Naive thymus-derived CD4-positive, alpha-beta T cell (primary cell): ENCODE measurements at regions not wholly inside any gene's neighbourhood (a gene's known extent, or its start where the extent isn't known, plus 50 kb on each side); places are given as distances from the start of the nearest gene placed in this dataset.

ENCODE experiments used
- ATAC-seq: fragments of 150-1000 bp; cut with Tn5 transposase; 2 replicates; pipeline ENCODE4 v1.10.0; 2021; ENCODE audit warnings: mild to moderate bottlenecking, moderate library complexity
- CTCF ChIA-PET: fragments of 350-600 bp; sonication (Branson Sonifier 250); formaldehyde crosslinking; loops from one replicate; lab custom pipeline; 2021; ENCODE audit warnings: antibody characterized with exemption; lab: Charles Lee
- POLR2A ChIA-PET: fragments of 350-600 bp; sonication (Branson Sonifier 250); formaldehyde crosslinking; loops from one replicate; lab custom pipeline; 2021; ENCODE audit warnings: antibody characterized with exemption, inconsistent platforms; lab: Charles Lee
- DNase-seq, 9 donors: peaks; one replicate each; pipeline versions ENCODE4 v3.0.0 to v3.0.0-alpha.2; 2020 to 2022; ENCODE audit warnings: mixed read lengths in 1 of 9
- H3K27ac ChIP-seq: one replicate; pipeline ENCODE4 v1.7.0; 2013; ENCODE audit warnings: mild to moderate bottlenecking, low read depth, low read length, moderate library complexity
- H3K27me3 ChIP-seq, 2 donors: one replicate each; pipeline ENCODE4 v1.7.0; 2013; ENCODE audit warnings: low read length in 2 of 2, mild to moderate bottlenecking in 2 of 2, moderate library complexity in 2 of 2; ENCODE audit not compliant: control insufficient read depth in 2 of 2, insufficient read depth in 2 of 2
- H3K36me3 ChIP-seq, 3 experiments: 1 replicate in 2 of 3; 2 replicates in 1 of 3; pipeline ENCODE4 v1.7.0; 2013; ENCODE audit warnings: low read length in 3 of 3, mild to moderate bottlenecking in 3 of 3, moderate library complexity in 1 of 3; ENCODE audit not compliant: insufficient read depth in 3 of 3, control insufficient read depth in 2 of 3
- H3K4me1 ChIP-seq, 2 donors: one replicate each; pipeline ENCODE4 v1.7.0; 2013; ENCODE audit warnings: low read length in 2 of 2, mild to moderate bottlenecking in 2 of 2, moderate library complexity in 1 of 2; ENCODE audit not compliant: control insufficient read depth in 2 of 2, insufficient read depth in 2 of 2
- H3K4me3 ChIP-seq: 2 replicates; pipeline ENCODE4 v1.7.0; 2013; ENCODE audit warnings: mild to moderate bottlenecking, low read length
- H3K9me3 ChIP-seq, 3 experiments: 1 replicate in 2 of 3; 2 replicates in 1 of 3; pipeline ENCODE4 v1.7.0; 2013; ENCODE audit warnings: low read length in 3 of 3; ENCODE audit not compliant: control insufficient read depth in 2 of 3
- H3K27ac Mint-ChIP-seq, 9 donors: one replicate each; pipeline ENCODE4 v1.8.0; 2020 to 2022; ENCODE audit warnings: mixed read lengths in 9 of 9, mild to moderate bottlenecking in 8 of 9, moderate library complexity in 5 of 9, inconsistent platforms in 2 of 9
- H3K27me3 Mint-ChIP-seq, 5 donors: one replicate each; pipeline ENCODE4 v1.8.0; 2021 to 2022; ENCODE audit warnings: mixed read lengths in 5 of 5, mild to moderate bottlenecking in 1 of 5
- H3K36me3 Mint-ChIP-seq, 5 donors: one replicate each; pipeline ENCODE4 v1.8.0; 2020 to 2022; ENCODE audit warnings: mixed read lengths in 5 of 5, mild to moderate bottlenecking in 3 of 5, inconsistent platforms in 1 of 5
- H3K4me1 Mint-ChIP-seq, 7 donors: one replicate each; pipeline ENCODE4 v1.8.0; 2020 to 2022; ENCODE audit warnings: mixed read lengths in 7 of 7, mild to moderate bottlenecking in 3 of 7, inconsistent platforms in 1 of 7
- H3K4me3 Mint-ChIP-seq, 10 donors: one replicate each; pipeline ENCODE4 v1.8.0; 2020 to 2022; ENCODE audit warnings: mild to moderate bottlenecking in 10 of 10, mixed read lengths in 10 of 10, moderate library complexity in 6 of 10, inconsistent platforms in 2 of 10
- H3K9me3 Mint-ChIP-seq, 11 donors: one replicate each; pipeline ENCODE4 v1.8.0; 2020 to 2022; ENCODE audit warnings: mixed read lengths in 11 of 11, mild to moderate bottlenecking in 4 of 11, inconsistent platforms in 1 of 11, moderate library complexity in 1 of 11
- intact Hi-C, 2 donors: fragments of 100-400 bp; cut with micrococcal nuclease; formaldehyde crosslinking; loops; one replicate each; pipeline ENCODE4 v1.15.1; 2023

DNA sequence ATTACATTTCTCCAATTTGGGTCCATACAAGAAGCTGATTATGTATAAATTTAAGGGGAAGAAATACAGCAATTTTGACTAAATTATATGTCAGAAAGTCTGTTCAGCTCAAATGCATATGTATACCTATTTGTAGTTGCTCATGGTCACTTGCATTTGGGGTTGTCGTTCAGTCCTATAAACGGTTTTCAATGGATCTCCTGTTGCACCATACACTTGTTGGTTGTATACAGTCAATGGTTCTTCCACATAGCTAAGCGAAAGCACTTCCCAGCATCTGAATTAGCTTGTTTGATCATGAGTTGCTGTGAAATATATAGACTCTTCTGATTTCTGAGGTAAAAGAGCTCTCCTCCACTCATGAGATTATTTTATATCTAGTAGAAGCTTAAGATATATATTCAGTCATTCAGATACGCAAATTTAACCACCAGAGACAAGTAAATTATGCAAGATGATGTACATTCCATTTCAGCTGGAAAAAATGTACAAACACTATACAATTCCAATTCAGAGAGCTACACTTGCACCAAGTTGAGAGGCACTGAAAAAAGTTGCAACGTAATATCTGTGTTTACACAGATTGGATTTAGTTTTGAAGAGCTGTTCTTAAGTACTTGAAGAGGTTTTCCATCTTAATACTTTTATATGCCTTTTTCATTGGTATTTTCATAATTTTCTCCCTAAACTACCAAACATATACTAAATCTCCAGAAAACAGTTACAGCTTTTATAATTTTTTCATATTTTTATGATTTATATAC is 64.4 kb upstream of the POU5F2 start:
- H3K27ac Mint-ChIP-seq, result no peak overlapping the region

DNA sequence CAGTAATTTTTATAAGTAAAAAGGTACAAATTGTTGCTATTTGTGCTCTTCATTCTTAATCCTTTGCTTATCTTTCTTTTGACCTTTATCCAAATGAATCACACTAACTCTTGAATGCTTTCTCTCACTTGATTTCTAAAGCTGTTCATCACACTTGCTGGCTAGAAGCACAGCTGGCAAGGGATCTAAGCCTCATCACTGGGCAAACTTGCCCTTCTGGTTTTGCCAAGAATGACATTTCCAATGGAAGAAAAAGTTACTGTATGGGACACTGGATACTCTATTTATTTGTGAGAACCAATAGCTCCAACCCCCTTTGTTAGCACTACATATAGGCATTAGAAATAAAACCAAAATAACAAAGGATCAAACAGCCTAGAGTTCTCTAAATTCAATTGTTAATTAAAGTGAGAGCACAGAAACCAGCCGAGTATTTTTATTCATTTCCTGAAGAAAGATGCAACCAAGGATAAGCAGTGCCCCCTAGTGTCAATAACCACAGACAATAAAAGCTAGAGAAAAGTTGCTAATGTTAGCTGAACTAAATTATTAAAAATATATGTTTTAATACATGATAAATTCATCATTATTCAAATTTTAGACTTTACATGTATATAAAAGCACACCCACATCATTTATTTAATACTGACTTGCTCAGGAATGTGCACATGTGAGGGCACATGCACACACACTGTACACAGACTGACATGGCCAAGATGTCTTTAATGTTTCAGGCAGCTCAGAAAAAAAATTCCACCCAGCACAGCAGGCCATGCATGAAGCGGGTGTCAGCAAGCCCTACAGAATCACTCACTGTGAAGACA is 59.8 kb upstream of the POU5F2 start:
- no peak overlapping the region for H3K27ac ChIP-seq
- peaks cover 0 to 18% (median 6%) of the 10 kb centered on the region in 5 donors for H3K36me3 Mint-ChIP-seq
- CTCF ChIA-PET, result interaction anchor here (0.7 to 1.2 kb wide), 5 partner anchors 9 to 224 kb away, joined by 3 to 6 read pairs (median 3); no protein-coding TSS in a partner anchor
- intact Hi-C loops, result loop anchor here (1.0 kb wide), 3 partner anchors 193 to 221 kb away; partner anchors contain the start of gene NR2F1-AS1 (in 1 of the 2)
- ATAC-seq (peak; percentile 50), DNase-seq (peak in 5 of 9 donors; percentile 16 to 38 (median 30))
- peaks cover 0 to 5% (median 0%) of the 10 kb centered on the region in 5 donors for H3K27me3 Mint-ChIP-seq
- no peak overlapping the region for H3K4me3 Mint-ChIP-seq
- no peak overlapping the region for H3K4me3 ChIP-seq
- H3K4me1 ChIP-seq, result no peaks in the 10 kb centered on the region
- H3K4me1 Mint-ChIP-seq, result peaks cover 0 to 4% (median 0%) of the 10 kb centered on the region in 7 donors
- H3K36me3 ChIP-seq, result peaks cover 0 to 4% (median 0%) of the 10 kb centered on the region in 3 experiments
- no peaks in the 10 kb centered on the region for H3K9me3 Mint-ChIP-seq
- POLR2A ChIA-PET, result no interaction called here
- peak overlapping the region in 2 of 9 donors; percentile 4 to 61 for H3K27ac Mint-ChIP-seq
- no peaks in the 10 kb centered on the region for H3K27me3 ChIP-seq
- H3K9me3 ChIP-seq, result no peaks in the 10 kb centered on the region

More for the DNA sequence above, 64.4 kb upstream of the POU5F2 start:
- no peaks in the 10 kb centered on the region for H3K9me3 Mint-ChIP-seq
- H3K27me3 ChIP-seq, result no peaks in the 10 kb centered on the region
- no peak overlapping the region for H3K27ac ChIP-seq
- POLR2A ChIA-PET, result interaction anchor here (0.5 kb wide), 1 partner anchor 986 kb away, joined by 6 read pairs; no protein-coding TSS in a partner anchor
- H3K27me3 Mint-ChIP-seq, result peaks cover 0 to 5% (median 0%) of the 10 kb centered on the region in 5 donors
- no peaks in the 10 kb centered on the region for H3K9me3 ChIP-seq
- no peaks in the 10 kb centered on the region for H3K36me3 ChIP-seq
- H3K4me3 ChIP-seq, result no peak overlapping the region
- no peaks in the 10 kb centered on the region for H3K36me3 Mint-ChIP-seq
- H3K4me1 ChIP-seq, result no peaks in the 10 kb centered on the region
- no peak for ATAC-seq
- no peak for DNase-seq
- no peak overlapping the region for H3K4me3 Mint-ChIP-seq
- CTCF ChIA-PET, result no interaction called here
- H3K4me1 Mint-ChIP-seq, result peaks cover 0 to 4% (median 0%) of the 10 kb centered on the region in 7 donors
- intact Hi-C loops, result no loop called here

DNA sequence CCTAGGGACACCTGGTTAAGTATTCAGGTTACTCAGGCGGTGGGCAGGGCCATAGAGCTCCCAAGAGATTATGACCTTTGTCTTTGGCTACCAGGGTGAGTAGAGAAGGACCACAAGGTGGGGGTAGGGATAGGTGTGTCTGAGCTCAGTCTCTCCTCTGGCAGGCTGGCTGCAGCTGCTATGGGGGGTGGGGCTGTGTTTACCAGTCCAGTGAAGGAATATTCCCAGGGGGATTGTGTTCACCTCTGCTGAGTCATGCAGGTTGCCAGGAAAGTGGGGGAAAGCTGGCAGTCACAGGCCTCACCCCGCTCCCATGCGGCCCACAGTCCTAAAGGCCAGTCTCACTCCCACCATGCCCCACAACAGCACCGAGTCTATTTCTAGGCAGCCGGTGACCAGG is 53.6 kb upstream of the POU5F2 start:
- intact Hi-C loops, result no loop called here
- ChIA-PET POLR2A (no interaction called here), CTCF (no interaction called here)
- peaks cover 3 to 47% (median 34%) of the 10 kb centered on the region in 5 donors for H3K36me3 Mint-ChIP-seq
- H3K4me3 Mint-ChIP-seq, result no peak overlapping the region
- Histone ChIP-seq H3K9me3 (no peaks in the 10 kb centered on the region), H3K27ac (no peak overlapping the region), H3K4me3 (no peak overlapping the region), H3K4me1 (no peaks in the 10 kb centered on the region), H3K36me3 (peaks cover 0 to 9% (median 4%) of the 10 kb centered on the region in 3 experiments), H3K27me3 (no peaks in the 10 kb centered on the region)
- ATAC-seq (no peak), DNase-seq (no peak)
- H3K9me3 Mint-ChIP-seq, result no peaks in the 10 kb centered on the region
- peaks cover 0 to 7% (median 5%) of the 10 kb centered on the region in 7 donors for H3K4me1 Mint-ChIP-seq
- H3K27me3 Mint-ChIP-seq, result no peaks in the 10 kb centered on the region
- no peak overlapping the region for H3K27ac Mint-ChIP-seq

DNA sequence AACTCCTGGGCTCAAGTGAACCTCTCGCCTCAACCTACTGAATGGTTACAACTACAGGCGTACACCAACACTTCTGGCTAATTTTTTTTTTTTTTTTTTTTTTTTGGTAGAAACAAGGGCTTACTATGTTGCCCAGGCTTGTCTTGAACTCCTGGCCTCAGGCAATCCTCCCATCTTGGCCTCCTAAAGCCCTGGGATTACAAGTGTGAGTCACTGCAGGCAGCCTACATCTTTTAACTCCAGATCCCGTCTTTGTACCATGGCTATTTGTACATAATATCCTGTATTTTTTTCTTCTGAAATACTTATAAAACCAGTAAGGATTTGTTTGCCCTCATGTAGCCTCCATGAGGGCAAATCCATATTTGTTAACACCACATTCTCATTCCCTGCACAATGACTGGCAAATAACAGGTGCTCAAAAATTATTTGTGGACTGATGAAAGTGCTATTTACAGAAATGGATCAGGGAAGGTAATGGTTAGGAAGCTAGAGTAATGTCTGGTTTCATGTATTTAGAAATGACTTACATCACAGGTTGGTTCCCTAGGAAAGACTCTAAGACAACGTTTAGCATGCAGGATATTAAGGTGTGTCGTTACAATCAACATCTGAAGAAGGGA is 51.9 kb upstream of the POU5F2 start:
- H3K27ac Mint-ChIP-seq, result no peak overlapping the region
- ChIA-PET CTCF (no interaction called here), POLR2A (no interaction called here)

DNA sequence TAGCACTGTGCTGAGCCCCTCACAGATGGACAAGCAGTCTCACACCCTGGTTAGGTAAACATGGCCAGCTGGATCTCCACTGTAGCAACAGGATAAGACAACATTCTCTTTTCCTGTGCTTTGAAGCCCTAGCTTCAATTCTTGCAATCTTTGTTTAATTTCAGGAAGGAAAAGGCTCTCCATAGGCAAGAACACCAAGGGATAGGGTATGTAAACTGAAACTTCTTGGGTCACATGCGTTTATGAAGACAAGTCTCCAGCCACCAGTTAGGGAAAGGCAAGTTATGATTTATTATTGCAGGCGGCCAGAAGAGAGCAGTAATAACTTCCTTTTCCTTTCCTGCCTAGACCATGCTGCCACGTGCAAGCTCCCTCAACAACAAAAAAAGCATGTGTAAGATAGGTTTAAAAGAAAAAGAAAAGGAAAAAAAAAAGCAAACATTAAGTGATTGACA is 50.1 kb upstream of the POU5F2 start:
- Mint-ChIP-seq H3K27ac (no peak overlapping the region), H3K4me3 (no peak overlapping the region), H3K36me3 (peaks cover 3 to 37% (median 29%) of the 10 kb centered on the region in 5 donors), H3K27me3 (no peaks in the 10 kb centered on the region), H3K4me1 (peaks cover 0 to 7% (median 5%) of the 10 kb centered on the region in 7 donors), H3K9me3 (no peaks in the 10 kb centered on the region)
- DNase-seq (no peak), ATAC-seq (no peak)
- intact Hi-C loops, result no loop called here
- Histone ChIP-seq H3K36me3 (peaks cover 0 to 9% (median 0%) of the 10 kb centered on the region in 3 experiments), H3K4me1 (no peaks in the 10 kb centered on the region), H3K27me3 (no peaks in the 10 kb centered on the region), H3K27ac (no peak overlapping the region), H3K9me3 (no peaks in the 10 kb centered on the region), H3K4me3 (no peak overlapping the region)
- ChIA-PET CTCF (no interaction called here), POLR2A (interaction anchor here (0.6 kb wide), 1 partner anchor 12 kb away, joined by 7 read pairs; no protein-coding TSS in a partner anchor)

More for the DNA sequence above, 51.9 kb upstream of the POU5F2 start:
- H3K27me3 ChIP-seq, result no peaks in the 10 kb centered on the region
- DNase-seq, result no peak
- H3K9me3 Mint-ChIP-seq, result no peaks in the 10 kb centered on the region
- intact Hi-C loops, result no loop called here
- no peak for ATAC-seq
- peaks cover 0 to 7% (median 5%) of the 10 kb centered on the region in 7 donors for H3K4me1 Mint-ChIP-seq
- no peak overlapping the region for H3K4me3 ChIP-seq
- H3K27ac ChIP-seq, result no peak overlapping the region
- H3K36me3 ChIP-seq, result peaks cover 0 to 9% (median 4%) of the 10 kb centered on the region in 3 experiments
- no peaks in the 10 kb centered on the region for H3K27me3 Mint-ChIP-seq
- H3K4me1 ChIP-seq, result no peaks in the 10 kb centered on the region
- no peak overlapping the region for H3K4me3 Mint-ChIP-seq
- H3K9me3 ChIP-seq, result no peaks in the 10 kb centered on the region
- peaks cover 3 to 44% (median 34%) of the 10 kb centered on the region in 5 donors for H3K36me3 Mint-ChIP-seq
